Liver (tissue), 8 donors: ENCODE measurements at regions not wholly inside any gene's neighbourhood (a gene's known extent, or its start where the extent isn't known, plus 50 kb on each side); places are given as distances from the start of the nearest gene placed in this dataset.

Source experiments
- DNase-seq: peaks from one replicate; pipeline ENCODE4 v3.0.0-alpha.2; 2017; ENCODE audit warnings: low spot score
- H3K27ac ChIP-seq, 2 donors: one replicate each; pipeline ENCODE4 v1.7.0; 2013; ENCODE audit warnings: inconsistent platforms in 2 of 2, low read length in 2 of 2, control low read depth in 1 of 2, low read depth in 1 of 2, mild to moderate bottlenecking in 1 of 2
- H3K27me3 ChIP-seq, 4 donors: one replicate each; pipeline versions ENCODE4 v1.6.1 to v1.7.0; 2013; ENCODE audit warnings: low read length in 3 of 4, inconsistent platforms in 1 of 4, mild to moderate bottlenecking in 1 of 4, moderate library complexity in 1 of 4; ENCODE audit not compliant: control insufficient read depth in 4 of 4, insufficient read depth in 4 of 4
- H3K36me3 ChIP-seq, 4 donors: one replicate each; pipeline versions ENCODE4 v1.6.1 to v1.7.0; 2013; ENCODE audit warnings: low read length in 3 of 4, mild to moderate bottlenecking in 3 of 4, low read depth in 1 of 4, moderate library complexity in 1 of 4; ENCODE audit not compliant: control insufficient read depth in 4 of 4, insufficient read depth in 3 of 4
- H3K4me1 ChIP-seq, 4 donors: one replicate each; pipeline versions ENCODE4 v1.6.1 to v1.7.0; 2013; ENCODE audit warnings: low read length in 3 of 4, mild to moderate bottlenecking in 3 of 4, moderate library complexity in 1 of 4; ENCODE audit not compliant: control insufficient read depth in 4 of 4, insufficient read depth in 4 of 4
- H3K4me3 ChIP-seq, 3 donors: one replicate each; pipeline versions ENCODE4 v1.6.1 to v1.7.0; 2013; ENCODE audit warnings: low read length in 3 of 3, control low read depth in 1 of 3, low read depth in 1 of 3, mild to moderate bottlenecking in 1 of 3
- H3K9ac ChIP-seq, 2 donors: one replicate each; pipeline ENCODE4 v1.7.0; 2013; ENCODE audit warnings: low read length in 2 of 2, mild to moderate bottlenecking in 2 of 2, moderate library complexity in 2 of 2, control low read depth in 1 of 2, low read depth in 1 of 2
- H3K9me3 ChIP-seq, 4 donors: one replicate each; pipeline versions ENCODE4 v1.6.1 to v1.7.0; 2013; ENCODE audit warnings: low read length in 3 of 4; ENCODE audit not compliant: control insufficient read depth in 4 of 4
- ATF3 ChIP-seq: IDR thresholded peaks from 2 replicates; pipeline ENCODE4 v1.6.1; 2016; ENCODE audit warnings: antibody characterized with exemption
- CTCF ChIP-seq: fragments of 150-350 bp; IDR thresholded peaks from 2 replicates; pipeline ENCODE4 v1.5.1; 2017; ENCODE audit warnings: improper control_type of control experiment, low read depth, low read length; ENCODE audit not compliant: missing input control
- EGR1 ChIP-seq, 2 donors: IDR thresholded peaks; 2 replicates each; pipeline ENCODE4 v1.6.1; 2016 to 2018; ENCODE audit warnings: antibody characterized with exemption in 2 of 2, low read depth in 2 of 2
- FOXA1 ChIP-seq: IDR thresholded peaks from 2 replicates; pipeline ENCODE4 v1.6.1; 2016; ENCODE audit warnings: antibody characterized with exemption
- FOXA2 ChIP-seq: IDR thresholded peaks from 2 replicates; pipeline ENCODE4 v1.6.1; 2016; ENCODE audit warnings: antibody characterized with exemption
- GABPA ChIP-seq, 2 donors: IDR thresholded peaks in 1 of 2; conservative IDR thresholded peaks in 1 of 2; 2 replicates each; pipeline ENCODE4 v1.6.1; 2016; ENCODE audit warnings: antibody characterized with exemption in 2 of 2, mild to moderate bottlenecking in 1 of 2, moderate library complexity in 1 of 2
- HNF4A ChIP-seq, 2 donors: conservative IDR thresholded peaks; 2 replicates each; pipeline ENCODE4 v1.6.1; 2016; ENCODE audit warnings: antibody characterized with exemption in 2 of 2, mild to moderate bottlenecking in 2 of 2
- HNF4G ChIP-seq: IDR thresholded peaks from 2 replicates; pipeline ENCODE4 v1.6.1; 2016; ENCODE audit warnings: antibody characterized with exemption
- JUND ChIP-seq, 2 donors: IDR thresholded peaks; 2 replicates each; pipeline ENCODE4 v1.6.1; 2016; ENCODE audit warnings: antibody characterized with exemption in 2 of 2
- MAX ChIP-seq: IDR thresholded peaks from 2 replicates; pipeline ENCODE4 v1.6.1; 2016; ENCODE audit warnings: antibody characterized with exemption
- RAD21 ChIP-seq, 2 donors: IDR thresholded peaks; 2 replicates each; pipeline ENCODE4 v1.6.1; 2016; ENCODE audit warnings: antibody characterized with exemption in 2 of 2, mild to moderate bottlenecking in 2 of 2
- REST ChIP-seq: IDR thresholded peaks from 2 replicates; pipeline ENCODE4 v1.6.1; 2016; ENCODE audit warnings: antibody characterized with exemption, mild to moderate bottlenecking
- RXRA ChIP-seq, 2 donors: IDR thresholded peaks; 2 replicates each; pipeline ENCODE4 v1.6.1; 2017 to 2018; ENCODE audit warnings: antibody characterized with exemption in 2 of 2, mild to moderate bottlenecking in 1 of 2
- SP1 ChIP-seq: IDR thresholded peaks from 2 replicates; pipeline ENCODE4 v1.6.1; 2018; ENCODE audit warnings: antibody characterized with exemption, mild to moderate bottlenecking
- TAF1 ChIP-seq: conservative IDR thresholded peaks from 2 replicates; pipeline ENCODE4 v1.6.1; 2016; ENCODE audit warnings: antibody characterized with exemption, mild to moderate bottlenecking
- ZBTB33 ChIP-seq: IDR thresholded peaks from 2 replicates; pipeline ENCODE4 v1.6.1; 2016; ENCODE audit warnings: antibody characterized with exemption
- WGBS: extraction: QIAGEN DNeasy Blood & Tissue Kit; methylation state at CpG from one replicate; pipeline ENCODE4 v1.1.7; 2013; 5-methylcytosine and 5-hydroxymethylcytosine counted together
- donor health status: healthy.
- donor health status: healthy.
- donor health status: healthy.
- donor health status: healthy.
- donor health status: healthy.

- WGBS: 39% methylated on average over 1 of the region's 1 CpG
- H3K27ac ChIP-seq: no peak overlapping the region
- no peaks in the 10 kb centered on the region for H3K27me3 ChIP-seq
- no peak for DNase-seq
- no peaks in the 10 kb centered on the region for H3K36me3 ChIP-seq
- no peak for TF ChIP-seq EGR1 (IDR thresholded peaks at IDR 0.05; ENCODE audit: low read depth in 2 of 2)
- H3K9ac ChIP-seq: no peak overlapping the region
- H3K9me3 ChIP-seq: no peaks in the 10 kb centered on the region
- H3K4me1 ChIP-seq: no peaks in the 10 kb centered on the region
- H3K4me3 ChIP-seq: no peak overlapping the region
These were observed 787.3 kb downstream of the KCTD16 start for GRCh38 chr5:144958002-144958401.

GRCh38 chr5:144950996-144951395, 780.3 kb downstream of the KCTD16 start:
- no peaks in the 10 kb centered on the region for H3K9me3 ChIP-seq
- TF ChIP-seq FOXA2: no peak
- DNase-seq: no peak
- H3K4me3 ChIP-seq: no peak overlapping the region
- H3K27me3 ChIP-seq: no peaks in the 10 kb centered on the region
- no peaks in the 10 kb centered on the region for H3K4me1 ChIP-seq
- no peak overlapping the region for H3K27ac ChIP-seq
- 42% methylated on average over 2 of the region's 2 CpGs for WGBS
- H3K9ac ChIP-seq: no peak overlapping the region
- no peaks in the 10 kb centered on the region for H3K36me3 ChIP-seq

GRCh38 chr5:144947023-144947422, 776.4 kb downstream of the KCTD16 start:
- no peak overlapping the region for H3K4me3 ChIP-seq
- no peak for DNase-seq
- no peaks in the 10 kb centered on the region for H3K4me1 ChIP-seq
- no peak overlapping the region for H3K9ac ChIP-seq
- no peaks in the 10 kb centered on the region for H3K9me3 ChIP-seq
- TF ChIP-seq REST (no peak), FOXA1 (no peak), JUND (IDR thresholded peaks at IDR 0.05) (no peak), GABPA (IDR thresholded peaks at IDR 0.05 in 1 of 2, conservative IDR thresholded peaks at IDR 0.05 in 1 of 2) (no peak), MAX (no peak), ATF3 (no peak), HNF4G (no peak), ZBTB33 (no peak), RAD21 (IDR thresholded peaks at IDR 0.05) (no peak), FOXA2 (no peak), TAF1 (no peak), RXRA (IDR thresholded peaks at IDR 0.05) (no peak), EGR1 (IDR thresholded peaks at IDR 0.05; ENCODE audit: low read depth in 2 of 2) (no peak), HNF4A (conservative IDR thresholded peaks at IDR 0.05) (no peak), SP1 (no peak), CTCF (no peak)
- H3K36me3 ChIP-seq: no peaks in the 10 kb centered on the region
- H3K27me3 ChIP-seq: no peaks in the 10 kb centered on the region
- no peak overlapping the region for H3K27ac ChIP-seq
- WGBS: 78% methylated on average over 2 of the region's 2 CpGs
